ENCODE measurements at regions not wholly inside any gene's neighbourhood (a gene's known extent, or its start where the extent isn't known, plus 50 kb on each side); places are given as distances from the start of the nearest gene placed in this dataset.

- Histone ChIP-seq H3K36me3 (ENCODE audit: control insufficient read depth in 2 of 2, extremely low read depth in 1 of 2, insufficient read depth in 2 of 2, low read length in 2 of 2) (no peaks in the 10 kb centered on the region), H3K9me1 (ENCODE audit: control insufficient read depth, extremely low read depth, insufficient read depth, low read length) (no peaks in the 10 kb centered on the region), H2AFZ (ENCODE audit: control insufficient read depth, low read length) (no peak overlapping the region), H4K20me1 (ENCODE audit: control insufficient read depth, extremely low read depth, insufficient read depth, low read length) (no peaks in the 10 kb centered on the region), H3K27me3 (ENCODE audit: control insufficient read depth, extremely low read depth, insufficient read depth, low read length) (peaks cover 13% of the 10 kb centered on the region), H3K4me3 (ENCODE audit: control insufficient read depth in 2 of 3, extremely low read depth in 1 of 3, insufficient read depth in 2 of 3, low read depth in 1 of 3, low read length in 3 of 3) (no peak overlapping the region), H3K27ac (ENCODE audit: control insufficient read depth, insufficient read depth, low read length) (no peak overlapping the region), H3K9ac (ENCODE audit: control insufficient read depth, extremely low read depth, insufficient read depth, low read length) (no peak overlapping the region), H3K9me3 (ENCODE audit: control insufficient read depth, low read depth, low read length) (no peaks in the 10 kb centered on the region), H3K79me2 (ENCODE audit: control insufficient read depth, insufficient read depth, low read length) (no peaks in the 10 kb centered on the region), H3K4me2 (ENCODE audit: control insufficient read depth, extremely low read depth, insufficient read depth, low read depth, low read length) (no peak overlapping the region), H3K4me1 (ENCODE audit: control insufficient read depth, extremely low read depth, insufficient read depth, low read length) (no peaks in the 10 kb centered on the region)
- DNase-seq (ENCODE audit: low read depth, low spot score) (no peak), FAIRE-seq (no peak)
- TF ChIP-seq EZH2 (IDR thresholded peaks at IDR 0.05; ENCODE audit: low read length) (no peak), CTCF (optimal IDR thresholded peaks at IDR 0.05 in 1 of 3, IDR thresholded peaks at IDR 0.05 in 1 of 3, conservative IDR thresholded peaks at IDR 0.05 in 1 of 3; ENCODE audit: extremely low read depth in 1 of 3, insufficient read depth in 2 of 3, low read length in 3 of 3) (no peak)
- dilution Hi-C loops (cut with MboI; ENCODE audit: extremely low pct_ligation_motif_present, low sequenced_read_pairs) = no loop called here
Measured at GRCh38 chr10:47061776-47062175, 150.5 kb downstream of the PTPN20 start.

- H3K4me2 ChIP-seq (ENCODE audit: control insufficient read depth, extremely low read depth, insufficient read depth, low read depth, low read length) = no peak overlapping the region
- dilution Hi-C loops (cut with MboI; ENCODE audit: extremely low pct_ligation_motif_present, low sequenced_read_pairs) = no loop called here
- H3K4me3 ChIP-seq (ENCODE audit: control insufficient read depth in 2 of 3, extremely low read depth in 1 of 3, insufficient read depth in 2 of 3, low read depth in 1 of 3, low read length in 3 of 3) = no peak overlapping the region
- H3K36me3 ChIP-seq (ENCODE audit: control insufficient read depth in 2 of 2, extremely low read depth in 1 of 2, insufficient read depth in 2 of 2, low read length in 2 of 2) = no peaks in the 10 kb centered on the region
- no peaks in the 10 kb centered on the region for H4K20me1 ChIP-seq (ENCODE audit: control insufficient read depth, extremely low read depth, insufficient read depth, low read length)
- no peaks in the 10 kb centered on the region for H3K4me1 ChIP-seq (ENCODE audit: control insufficient read depth, extremely low read depth, insufficient read depth, low read length)
- no peaks in the 10 kb centered on the region for H3K79me2 ChIP-seq (ENCODE audit: control insufficient read depth, insufficient read depth, low read length)
- no peaks in the 10 kb centered on the region for H3K9me3 ChIP-seq (ENCODE audit: control insufficient read depth, low read depth, low read length)
- FAIRE-seq (no peak), DNase-seq (ENCODE audit: low read depth, low spot score) (no peak)
- H3K9ac ChIP-seq (ENCODE audit: control insufficient read depth, extremely low read depth, insufficient read depth, low read length) = no peak overlapping the region
- H3K27ac ChIP-seq (ENCODE audit: control insufficient read depth, insufficient read depth, low read length) = no peak overlapping the region
- no peak overlapping the region for H2AFZ ChIP-seq (ENCODE audit: control insufficient read depth, low read length)
- H3K9me1 ChIP-seq (ENCODE audit: control insufficient read depth, extremely low read depth, insufficient read depth, low read length) = no peaks in the 10 kb centered on the region
- H3K27me3 ChIP-seq (ENCODE audit: control insufficient read depth, extremely low read depth, insufficient read depth, low read length) = peaks cover 10% of the 10 kb centered on the region
- TF ChIP-seq EZH2 (IDR thresholded peaks at IDR 0.05; ENCODE audit: low read length) (no peak), CTCF (optimal IDR thresholded peaks at IDR 0.05 in 1 of 3, IDR thresholded peaks at IDR 0.05 in 1 of 3, conservative IDR thresholded peaks at IDR 0.05 in 1 of 3; ENCODE audit: extremely low read depth in 1 of 3, insufficient read depth in 2 of 3, low read length in 3 of 3) (peak in 2 of 3 experiments; percentile 13 to 58)
Measured at GRCh38 chr10:47062441-47063200, 151.4 kb downstream of the PTPN20 start.
